Endothelial cell of umbilical vein (primary cell): ENCODE measurements at regions not wholly inside any gene's neighbourhood (a gene's known extent, or its start where the extent isn't known, plus 50 kb on each side); places are given as distances from the start of the nearest gene placed in this dataset.

Source experiments
- CTCF ChIP-seq, 2 donors: IDR thresholded peaks; 1 replicate in 1 of 2; 2 replicates in 1 of 2; pipeline ENCODE4 v1.5.1; 2011; ENCODE audit warnings: low read length in 2 of 2, mild to moderate bottlenecking in 2 of 2, moderate library complexity in 2 of 2, control low read depth in 1 of 2, inconsistent platforms in 1 of 2, low read depth in 1 of 2; ENCODE audit not compliant: insufficient read depth in 1 of 2; ENCODE audit errors: extremely low read depth in 1 of 2
- EZH2 ChIP-seq: IDR thresholded peaks from 2 replicates; pipeline ENCODE4 v1.6.1; 2012; ENCODE audit warnings: borderline replicate concordance, low read depth, mild to moderate bottlenecking, moderate library complexity, low read length, inconsistent platforms; ENCODE audit not compliant: severe bottlenecking
- FOS ChIP-seq: IDR thresholded peaks from 2 replicates; pipeline ENCODE4 v1.6.1; 2011; ENCODE audit warnings: mild to moderate bottlenecking, low read length, moderate library complexity, borderline replicate concordance; ENCODE audit not compliant: insufficient read depth
- MAX ChIP-seq: IDR thresholded peaks from 2 replicates; pipeline ENCODE4 v1.6.1; 2011; ENCODE audit not compliant: insufficient read depth, insufficient read length
- POLR2A ChIP-seq: IDR thresholded peaks from 2 replicates; pipeline ENCODE4 v1.6.1; 2012; ENCODE audit warnings: low read depth, mild to moderate bottlenecking, control low read depth, low read length

GRCh38 chr6:84816741-84817140, 52.3 kb upstream of the TBX18 start:
- TF ChIP-seq CTCF (IDR thresholded peaks at IDR 0.05; ENCODE audit: extremely low read depth in 1 of 2, insufficient read depth in 1 of 2, low read depth in 1 of 2, low read length in 2 of 2) = no peak
- TF ChIP-seq POLR2A = no peak
- TF ChIP-seq FOS = no peak
- TF ChIP-seq MAX = no peak
- no peak for TF ChIP-seq EZH2
